ENCODE measurements at regions not wholly inside any gene's neighbourhood (a gene's known extent, or its start where the extent isn't known, plus 50 kb on each side); places are given as distances from the start of the nearest gene placed in this dataset.

DNA sequence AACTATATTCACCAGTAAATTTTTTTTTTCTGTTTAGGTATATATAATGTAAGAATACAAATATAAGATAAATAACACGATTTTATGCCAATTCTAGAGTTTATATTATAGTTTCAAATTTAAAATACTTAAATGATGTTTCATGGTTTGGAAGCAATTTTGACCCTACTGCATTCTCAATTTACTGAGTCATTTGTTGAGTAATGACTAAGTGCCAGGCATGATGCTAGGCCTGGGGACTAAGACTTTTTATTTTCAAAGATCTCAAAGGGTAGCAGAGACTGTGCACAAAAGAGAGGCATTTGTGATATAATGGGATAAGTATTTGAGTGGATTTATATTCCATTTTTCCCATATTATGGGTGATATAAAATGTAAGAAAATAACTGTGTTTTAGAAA, 78.9 kb upstream of the SMIM30 start:
- TF ChIP-seq, protein P1, sequence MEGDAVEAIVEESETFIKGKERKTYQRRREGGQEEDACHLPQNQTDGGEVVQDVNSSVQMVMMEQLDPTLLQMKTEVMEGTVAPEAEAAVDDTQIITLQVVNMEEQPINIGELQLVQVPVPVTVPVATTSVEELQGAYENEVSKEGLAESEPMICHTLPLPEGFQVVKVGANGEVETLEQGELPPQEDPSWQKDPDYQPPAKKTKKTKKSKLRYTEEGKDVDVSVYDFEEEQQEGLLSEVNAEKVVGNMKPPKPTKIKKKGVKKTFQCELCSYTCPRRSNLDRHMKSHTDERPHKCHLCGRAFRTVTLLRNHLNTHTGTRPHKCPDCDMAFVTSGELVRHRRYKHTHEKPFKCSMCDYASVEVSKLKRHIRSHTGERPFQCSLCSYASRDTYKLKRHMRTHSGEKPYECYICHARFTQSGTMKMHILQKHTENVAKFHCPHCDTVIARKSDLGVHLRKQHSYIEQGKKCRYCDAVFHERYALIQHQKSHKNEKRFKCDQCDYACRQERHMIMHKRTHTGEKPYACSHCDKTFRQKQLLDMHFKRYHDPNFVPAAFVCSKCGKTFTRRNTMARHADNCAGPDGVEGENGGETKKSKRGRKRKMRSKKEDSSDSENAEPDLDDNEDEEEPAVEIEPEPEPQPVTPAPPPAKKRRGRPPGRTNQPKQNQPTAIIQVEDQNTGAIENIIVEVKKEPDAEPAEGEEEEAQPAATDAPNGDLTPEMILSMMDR (conservative IDR thresholded peaks at IDR 0.05) = no peak
- no peak for TF ChIP-seq ZFX (IDR thresholded peaks at IDR 0.05)

Measured in C4-2B (cell line).